BE2C (cell line): ENCODE measurements at regions not wholly inside any gene's neighbourhood (a gene's known extent, or its start where the extent isn't known, plus 50 kb on each side); places are given as distances from the start of the nearest gene placed in this dataset.

Experiments used
- DNase-seq: peaks from one replicate; pipeline ENCODE4 v3.0.0-alpha.2; 2020
- H3K27me3 ChIP-seq: fragments of 250-450 bp; sonication (Bioruptor Pico); 2 replicates; pipeline ENCODE4 v1.5.1; 2020; ENCODE audit warnings: mild to moderate bottlenecking
- H3K36me3 ChIP-seq: fragments of 250-450 bp; sonication (Bioruptor Pico); 2 replicates; pipeline ENCODE4 v1.5.1; 2020; ENCODE audit warnings: mild to moderate bottlenecking
- H3K4me1 ChIP-seq: fragments of 250-450 bp; sonication (Bioruptor Pico); 2 replicates; pipeline ENCODE4 v1.5.1; 2020
- H3K4me3 ChIP-seq: 2 replicates; pipeline ENCODE4 v1.5.1; 2011; ENCODE audit warnings: low read depth, low read length
- H3K9me3 ChIP-seq: fragments of 250-450 bp; sonication (Bioruptor Pico); 2 replicates; pipeline ENCODE4 v1.5.1; 2020
- CTCF ChIP-seq: IDR thresholded peaks from 2 replicates; pipeline ENCODE4 v1.5.1; 2012; ENCODE audit warnings: mild to moderate bottlenecking, low read depth, low read length

- TF ChIP-seq CTCF: no peak
- no peak for DNase-seq
Measured at GRCh38 chr11:101357771-101358170, 226.0 kb downstream of the TRPC6 start.

GRCh38 chr11:101354801-101355200 is 225.2 kb upstream of the PGR start:
- H3K9me3 ChIP-seq: no peaks in the 10 kb centered on the region
- H3K27me3 ChIP-seq: no peaks in the 10 kb centered on the region
- no peak for TF ChIP-seq CTCF
- no peak for DNase-seq
- H3K4me3 ChIP-seq: no peak overlapping the region
- H3K4me1 ChIP-seq: no peaks in the 10 kb centered on the region
- H3K36me3 ChIP-seq: no peaks in the 10 kb centered on the region

More at GRCh38 chr11:101357771-101358170, 226.0 kb downstream of the TRPC6 start:
- H3K4me1 ChIP-seq: no peaks in the 10 kb centered on the region
- no peak overlapping the region for H3K4me3 ChIP-seq
- no peaks in the 10 kb centered on the region for H3K9me3 ChIP-seq
- no peaks in the 10 kb centered on the region for H3K36me3 ChIP-seq
- H3K27me3 ChIP-seq: no peaks in the 10 kb centered on the region

- Histone ChIP-seq H3K27me3 (no peaks in the 10 kb centered on the region), H3K4me1 (no peaks in the 10 kb centered on the region), H3K36me3 (no peaks in the 10 kb centered on the region), H3K4me3 (no peak overlapping the region), H3K9me3 (no peaks in the 10 kb centered on the region)
- TF ChIP-seq CTCF: no peak
- DNase-seq: no peak
Measured at GRCh38 chr11:101348786-101349185, 219.2 kb upstream of the PGR start.

- Histone ChIP-seq H3K4me1 (no peaks in the 10 kb centered on the region), H3K4me3 (no peak overlapping the region), H3K27me3 (no peaks in the 10 kb centered on the region), H3K9me3 (no peaks in the 10 kb centered on the region), H3K36me3 (no peaks in the 10 kb centered on the region)
- no peak for TF ChIP-seq CTCF
- DNase-seq: no peak
Measured at GRCh38 chr11:101346591-101346990, 217.0 kb upstream of the PGR start.

GRCh38 chr11:101345891-101346290 is 216.3 kb upstream of the PGR start:
- DNase-seq: no peak

GRCh38 chr11:101342307-101342706 is 212.7 kb upstream of the PGR start:
- Histone ChIP-seq H3K4me1 (no peaks in the 10 kb centered on the region), H3K4me3 (no peak overlapping the region), H3K9me3 (no peaks in the 10 kb centered on the region), H3K36me3 (no peaks in the 10 kb centered on the region), H3K27me3 (no peaks in the 10 kb centered on the region)
- no peak for DNase-seq
- no peak for TF ChIP-seq CTCF

More at GRCh38 chr11:101345891-101346290, 216.3 kb upstream of the PGR start:
- H3K27me3 ChIP-seq: no peaks in the 10 kb centered on the region
- no peaks in the 10 kb centered on the region for H3K36me3 ChIP-seq
- no peaks in the 10 kb centered on the region for H3K9me3 ChIP-seq
- no peak overlapping the region for H3K4me3 ChIP-seq
- TF ChIP-seq CTCF: no peak
- no peaks in the 10 kb centered on the region for H3K4me1 ChIP-seq
